ENCODE measurements at regions not wholly inside any gene's neighbourhood (a gene's known extent, or its start where the extent isn't known, plus 50 kb on each side); places are given as distances from the start of the nearest gene placed in this dataset.

DNA sequence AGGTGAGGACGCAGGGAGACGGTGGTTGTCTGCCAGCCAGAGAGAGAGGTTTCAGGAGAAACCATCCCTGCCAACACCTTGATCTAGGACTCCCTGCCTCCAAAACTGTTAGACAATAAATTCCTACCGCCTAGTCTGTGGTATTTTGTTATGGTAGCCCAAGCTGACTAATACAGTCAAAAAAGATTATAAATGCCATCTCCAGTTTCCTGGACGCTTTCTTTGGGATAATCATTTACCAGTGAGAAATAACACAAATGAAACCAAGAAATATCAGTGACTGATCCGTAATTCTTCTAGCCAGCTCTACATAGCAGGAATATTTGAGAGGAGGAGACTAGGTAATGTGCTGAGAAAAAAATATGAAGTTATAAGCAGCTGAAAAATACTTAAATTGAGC is 707.8 kb upstream of the LMCD1 start:
- no peak for DNase-seq (ENCODE audit: low read depth)

- no peak for DNase-seq (ENCODE audit: low read depth)
Observed at GRCh38 chr3:7798276-7798675, 703.3 kb upstream of the LMCD1 start.

GRCh38 chr3:7800006-7800780 is 701.4 kb upstream of the LMCD1 start:
- no peak for DNase-seq (ENCODE audit: low read depth)

GRCh38 chr3:7812490-7812889 is 689.1 kb upstream of the LMCD1 start:
- no peak for DNase-seq (ENCODE audit: low read depth)

DNA sequence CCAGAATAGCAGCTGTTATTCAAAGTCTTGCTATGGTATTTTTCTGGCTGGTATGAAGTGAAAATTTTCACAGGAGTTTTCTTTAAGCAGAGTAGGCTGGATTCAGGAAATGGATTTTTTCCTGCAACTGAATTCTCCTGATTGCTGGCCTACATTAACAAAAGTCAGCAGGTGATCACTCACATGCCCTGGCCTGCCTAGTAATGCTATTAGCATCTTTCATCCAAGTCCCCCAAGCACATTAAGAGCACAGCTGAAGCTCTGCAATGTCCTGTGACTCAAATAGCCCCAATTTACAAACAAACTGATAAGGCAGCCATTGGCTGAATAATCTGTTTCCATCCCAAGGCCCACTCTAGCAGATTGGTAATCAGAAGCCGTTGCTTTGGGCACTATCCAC is 688.3 kb upstream of the LMCD1 start:
- no peak for DNase-seq (ENCODE audit: low read depth)

DNA sequence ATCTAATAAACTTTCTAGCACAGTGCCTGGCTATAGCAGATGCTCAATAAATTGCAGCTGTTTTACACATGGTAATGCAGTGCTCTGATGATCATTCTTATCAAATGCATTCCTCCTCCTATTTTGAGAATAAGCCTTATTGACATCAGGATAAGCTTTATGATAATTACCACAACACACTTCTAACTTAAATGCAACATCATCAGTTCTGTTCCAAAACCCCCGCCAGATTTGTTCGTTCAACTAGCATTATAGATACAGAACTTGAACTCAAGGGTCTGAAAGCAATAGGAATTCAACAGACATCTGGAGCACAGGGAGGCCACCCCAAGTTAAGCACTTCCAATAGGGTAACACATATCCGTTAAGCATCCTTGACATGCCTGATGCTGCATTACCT is 684.4 kb upstream of the LMCD1 start:
- no peak for DNase-seq (ENCODE audit: low read depth)

- no peak for DNase-seq (ENCODE audit: low read depth)
Observed at GRCh38 chr3:7820969-7821368, 680.7 kb upstream of the LMCD1 start.

GRCh38 chr3:7821858-7822257 is 679.8 kb upstream of the LMCD1 start:
- no peak for DNase-seq (ENCODE audit: low read depth)

- DNase-seq (ENCODE audit: low read depth) = no peak
Observed at GRCh38 chr3:7841451-7841850, 660.2 kb upstream of the LMCD1 start.

DNA sequence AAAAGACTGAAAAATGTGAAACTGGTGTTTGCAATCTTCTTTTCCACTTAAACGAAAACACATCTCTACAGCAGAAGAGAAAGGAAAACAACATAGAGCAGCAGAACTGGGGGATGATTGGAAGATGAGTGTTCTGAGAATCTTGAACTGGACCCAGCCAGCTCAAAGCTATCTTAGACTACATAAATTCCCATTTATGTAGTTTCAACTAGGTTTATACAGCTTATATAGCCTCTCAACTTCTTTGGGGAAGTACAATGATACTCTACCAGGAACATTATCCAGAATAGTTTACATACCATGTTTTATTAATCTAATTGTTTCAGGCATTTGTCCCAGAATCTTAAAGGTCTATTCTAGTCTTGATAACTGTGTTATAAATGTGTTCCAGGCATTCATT is 658.2 kb upstream of the LMCD1 start:
- no peak for DNase-seq (ENCODE audit: low read depth)

DNA sequence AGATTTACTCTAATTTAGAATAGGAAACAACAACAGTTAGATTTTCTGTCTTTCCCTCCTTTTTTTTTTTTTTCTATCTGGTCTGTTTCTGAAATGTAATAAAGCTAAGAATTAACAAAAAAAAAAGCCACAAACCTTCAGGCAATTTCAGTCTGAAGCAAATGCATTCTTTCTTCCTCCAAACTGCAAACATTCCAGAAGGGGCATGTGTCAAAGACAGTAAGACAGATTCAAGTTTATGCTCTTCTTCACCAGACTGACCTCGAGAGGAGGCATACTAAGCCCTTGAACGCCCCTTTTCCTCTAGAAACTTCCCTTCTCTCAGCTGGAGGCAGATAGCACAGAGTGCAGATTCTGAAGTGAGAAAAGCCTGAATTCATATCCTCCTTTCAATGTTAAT is 654.6 kb upstream of the LMCD1 start:
- DNase-seq (ENCODE audit: low read depth) = no peak

DNA sequence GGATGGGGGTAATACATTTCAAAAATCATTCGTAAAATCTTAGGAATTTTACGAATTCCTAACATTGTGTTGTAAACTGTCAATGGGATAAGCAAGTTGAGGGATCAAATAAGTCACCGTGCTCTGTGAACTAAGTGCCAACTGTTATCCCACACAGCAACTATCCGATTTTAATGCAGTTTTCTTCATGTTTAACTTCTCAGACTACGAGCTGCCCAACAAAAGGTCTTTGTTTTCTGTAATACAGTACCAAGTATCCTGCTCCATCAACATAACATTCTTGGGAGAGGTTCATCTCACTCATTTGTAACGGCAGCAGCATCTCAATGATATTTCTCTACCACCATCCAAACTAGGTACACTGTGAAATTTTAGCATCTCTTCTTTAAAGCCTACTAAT is 654.1 kb upstream of the LMCD1 start:
- DNase-seq (ENCODE audit: low read depth) = no peak

- no peak for DNase-seq (ENCODE audit: low read depth)
Observed at GRCh38 chr3:7854266-7854665, 647.4 kb upstream of the LMCD1 start.

GRCh38 chr3:7854721-7855120 is 646.9 kb upstream of the LMCD1 start:
- no peak for DNase-seq (ENCODE audit: low read depth)

DNA sequence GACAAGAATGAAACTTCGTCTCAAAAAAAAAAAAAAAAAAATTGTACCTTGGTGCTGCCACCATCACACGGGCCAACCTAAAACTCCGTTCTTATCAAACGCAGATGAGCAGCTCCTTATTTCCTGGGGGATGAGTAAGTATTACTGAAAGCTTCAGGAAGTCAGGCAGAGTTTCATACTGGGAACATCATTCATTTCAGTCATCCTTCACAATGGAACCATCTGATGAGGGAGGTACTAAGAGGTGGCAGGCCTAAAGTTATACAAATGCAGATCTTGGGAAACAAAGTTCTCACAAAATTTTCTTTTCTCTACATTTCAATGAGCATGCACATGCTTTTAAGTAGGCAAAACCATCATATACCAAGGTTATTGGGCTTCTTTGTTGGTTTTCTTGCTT is 636.0 kb upstream of the LMCD1 start:
- DNase-seq (ENCODE audit: low read depth) = no peak

- DNase-seq (ENCODE audit: low read depth) = no peak
Observed at GRCh38 chr3:7867587-7867986, 634.0 kb upstream of the LMCD1 start.

DNA sequence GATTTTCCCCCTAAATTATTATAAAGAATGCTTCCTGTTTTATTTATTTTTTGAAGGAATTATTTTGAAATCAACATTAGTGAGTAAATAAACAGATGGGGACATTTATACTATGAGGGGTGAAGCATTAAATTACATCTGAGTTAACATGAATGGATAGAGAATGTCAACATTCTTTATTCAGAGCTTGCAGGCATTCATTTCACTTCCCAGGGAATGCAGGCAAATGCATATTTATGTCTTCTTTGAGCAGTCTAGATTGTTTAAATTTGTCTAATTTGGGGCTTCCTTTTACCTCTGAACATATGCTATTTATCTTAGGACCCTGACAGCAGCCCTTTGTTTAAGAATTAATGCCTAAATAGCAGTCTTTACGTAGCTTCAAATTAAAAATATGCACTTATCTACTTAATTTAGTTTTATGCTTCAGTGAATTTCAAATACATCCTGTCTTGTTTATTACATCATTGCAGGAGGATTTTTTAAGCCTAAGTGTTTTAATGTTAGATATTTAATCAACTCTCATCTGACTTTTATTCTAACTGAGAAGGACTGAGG is 630.5 kb upstream of the LMCD1 start:
- no peak for DNase-seq (ENCODE audit: low read depth)

DNA sequence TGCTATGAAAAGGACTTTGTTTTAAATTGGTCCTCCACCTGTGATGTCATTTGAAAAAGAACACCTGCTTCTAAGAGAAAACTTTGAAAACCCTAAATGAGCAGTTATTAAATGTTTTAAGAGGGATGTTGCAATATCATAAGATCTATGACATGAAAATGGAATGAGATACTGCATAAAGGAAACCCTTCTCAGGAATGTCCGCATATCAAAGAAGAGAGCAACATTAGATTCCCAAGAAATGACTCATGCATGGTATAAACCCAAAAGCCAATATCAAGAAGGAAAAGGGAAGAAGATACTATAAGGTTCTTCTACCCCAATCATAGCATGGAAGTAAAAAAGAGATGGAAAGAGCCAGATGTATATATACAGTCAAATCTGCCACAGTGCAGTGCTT is 627.5 kb upstream of the LMCD1 start:
- DNase-seq (ENCODE audit: low read depth) = no peak

DNA sequence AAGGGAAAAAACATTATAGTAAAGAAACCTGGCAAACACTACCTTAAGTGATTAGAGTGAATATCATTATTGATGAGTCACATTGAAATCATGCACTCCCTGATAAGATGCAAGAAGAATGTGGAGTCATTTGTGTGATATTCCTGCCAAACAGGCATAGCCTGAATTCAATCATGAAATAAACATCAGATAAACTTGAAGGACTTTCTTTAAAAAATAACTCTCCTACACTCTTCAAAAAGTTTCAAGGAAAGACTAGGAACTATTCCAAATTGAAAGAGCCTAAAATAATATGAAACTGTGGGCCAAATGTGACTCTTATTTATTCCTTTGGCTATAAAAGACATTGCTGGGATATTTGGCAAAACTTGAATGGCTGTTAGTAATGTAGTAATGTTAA is 625.7 kb upstream of the LMCD1 start:
- DNase-seq (ENCODE audit: low read depth) = no peak

DNA sequence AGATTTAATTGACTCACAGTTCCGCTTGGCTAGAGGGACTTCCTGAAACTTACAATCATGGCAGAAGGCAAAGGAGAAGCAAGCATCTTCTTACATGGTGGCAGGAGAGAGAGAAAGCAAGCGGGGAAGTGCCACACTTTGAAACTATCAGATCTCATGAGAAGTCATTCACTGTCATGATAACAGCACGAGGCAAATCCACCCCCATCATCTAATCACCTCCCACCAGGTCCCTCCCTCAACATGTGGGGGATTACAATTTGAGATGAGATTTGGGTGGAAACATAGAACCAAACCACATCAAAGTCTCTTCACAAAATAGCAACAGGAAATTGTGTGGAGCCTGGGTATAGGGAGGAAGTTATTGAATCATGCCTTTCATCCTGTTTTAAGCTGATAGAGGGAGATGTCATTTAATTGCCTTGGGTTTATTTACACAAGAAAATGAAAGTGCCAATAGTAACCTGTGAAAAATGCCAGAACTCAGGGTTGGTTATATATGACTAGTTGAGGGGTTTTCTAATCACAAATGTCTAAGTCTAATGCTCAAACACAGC is 624.8 kb upstream of the LMCD1 start:
- peak; percentile 29 for DNase-seq (ENCODE audit: low read depth)

DNA sequence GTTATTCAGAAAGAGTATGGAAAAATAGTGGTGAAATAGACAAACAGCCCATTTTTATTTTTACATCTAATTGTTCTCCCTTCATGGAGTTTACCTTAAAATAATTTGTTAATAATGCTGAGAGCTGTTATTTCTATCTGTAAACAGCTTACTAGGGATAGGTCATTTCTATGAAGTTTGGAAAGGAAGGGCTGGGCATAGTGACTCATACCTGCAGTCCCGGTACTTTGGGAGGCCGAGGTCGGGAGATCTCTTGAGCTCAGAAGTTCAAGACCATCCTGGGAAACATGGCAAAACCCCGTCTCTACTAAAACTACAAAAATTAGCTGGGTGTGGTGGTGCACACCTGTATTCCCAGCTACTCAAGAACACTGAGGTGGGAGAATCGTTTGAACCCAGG is 624.3 kb upstream of the LMCD1 start:
- no peak for DNase-seq (ENCODE audit: low read depth)

GRCh38 chr3:7879572-7879971 is 622.1 kb upstream of the LMCD1 start:
- no peak for DNase-seq (ENCODE audit: low read depth)

DNA sequence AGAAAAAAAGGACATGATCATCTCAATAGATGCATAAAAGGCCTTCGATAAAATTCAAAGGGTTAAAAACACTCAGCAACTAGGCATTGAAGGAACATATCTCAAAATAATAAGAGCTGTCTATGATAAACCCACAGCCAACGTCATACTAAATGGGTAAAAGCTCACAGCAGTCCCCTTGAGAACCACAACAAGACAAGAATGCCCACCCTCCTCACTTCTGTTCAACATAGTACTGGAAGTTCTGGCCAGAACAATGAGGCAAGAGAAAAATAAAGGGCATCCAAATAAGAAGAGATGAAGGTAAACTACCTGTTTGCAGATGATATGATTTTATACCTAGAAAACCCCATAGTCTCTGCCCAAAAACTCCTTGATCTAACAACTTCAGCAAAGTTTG is 619.7 kb upstream of the LMCD1 start:
- no peak for DNase-seq (ENCODE audit: low read depth)

DNA sequence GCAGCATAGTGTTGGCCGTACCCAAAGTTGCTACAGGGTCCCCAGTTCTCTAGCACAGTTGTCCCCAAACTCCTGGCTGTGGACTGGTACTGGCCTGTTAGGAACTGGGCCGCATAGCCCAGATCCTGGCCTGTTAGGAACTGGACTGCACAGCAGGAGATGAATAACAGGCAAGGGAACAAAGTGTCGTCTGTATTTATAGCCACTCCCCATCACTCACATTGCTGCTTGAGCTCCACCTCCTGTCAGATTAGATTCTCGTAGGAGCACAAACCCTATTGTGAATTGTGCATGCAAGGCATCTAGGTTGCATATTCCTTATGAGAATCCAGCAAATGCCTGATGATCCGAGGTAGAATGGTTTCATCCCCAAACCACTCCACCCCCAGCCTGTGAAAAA is 604.0 kb upstream of the LMCD1 start:
- DNase-seq (ENCODE audit: low read depth) = no peak

All from activated gamma-delta T cell treated with anti-CD3 and anti-CD28 coated beads, Interleukin-2, amount 50 U/mL, for 16 hours (primary cell).